ENCODE measurements at regions not wholly inside any gene's neighbourhood (a gene's known extent, or its start where the extent isn't known, plus 50 kb on each side); places are given as distances from the start of the nearest gene placed in this dataset.
"Not testable (repeated sequence)": the region's sequence is repeated elsewhere in the genome, so short reads cannot be mapped to it uniquely, and the experiment has no call there.

DNA sequence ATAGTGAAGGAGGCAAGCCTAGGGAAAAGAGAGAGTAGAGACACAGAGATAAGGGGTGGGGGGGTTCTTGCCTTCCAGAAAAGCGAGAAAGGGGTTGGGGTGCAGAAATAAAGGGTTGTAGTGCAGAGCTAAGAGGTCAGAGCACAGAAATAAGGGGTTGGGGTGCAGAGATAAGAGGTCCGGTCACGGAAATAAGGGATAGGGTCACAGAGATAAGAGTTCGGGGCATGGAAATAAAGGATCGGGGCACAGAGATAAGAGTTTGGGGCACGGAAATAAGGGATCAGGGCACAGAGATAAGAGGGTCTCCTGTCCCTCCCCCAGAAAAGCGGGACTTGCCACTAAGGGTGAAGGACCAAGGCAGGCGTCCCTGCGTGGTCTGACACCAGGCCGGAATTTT is 222.0 kb downstream of the OTOP1 start:
- TF ChIP-seq, protein P1, sequence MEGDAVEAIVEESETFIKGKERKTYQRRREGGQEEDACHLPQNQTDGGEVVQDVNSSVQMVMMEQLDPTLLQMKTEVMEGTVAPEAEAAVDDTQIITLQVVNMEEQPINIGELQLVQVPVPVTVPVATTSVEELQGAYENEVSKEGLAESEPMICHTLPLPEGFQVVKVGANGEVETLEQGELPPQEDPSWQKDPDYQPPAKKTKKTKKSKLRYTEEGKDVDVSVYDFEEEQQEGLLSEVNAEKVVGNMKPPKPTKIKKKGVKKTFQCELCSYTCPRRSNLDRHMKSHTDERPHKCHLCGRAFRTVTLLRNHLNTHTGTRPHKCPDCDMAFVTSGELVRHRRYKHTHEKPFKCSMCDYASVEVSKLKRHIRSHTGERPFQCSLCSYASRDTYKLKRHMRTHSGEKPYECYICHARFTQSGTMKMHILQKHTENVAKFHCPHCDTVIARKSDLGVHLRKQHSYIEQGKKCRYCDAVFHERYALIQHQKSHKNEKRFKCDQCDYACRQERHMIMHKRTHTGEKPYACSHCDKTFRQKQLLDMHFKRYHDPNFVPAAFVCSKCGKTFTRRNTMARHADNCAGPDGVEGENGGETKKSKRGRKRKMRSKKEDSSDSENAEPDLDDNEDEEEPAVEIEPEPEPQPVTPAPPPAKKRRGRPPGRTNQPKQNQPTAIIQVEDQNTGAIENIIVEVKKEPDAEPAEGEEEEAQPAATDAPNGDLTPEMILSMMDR (IDR thresholded peaks at IDR 0.05): not testable (repeated sequence)
- TF ChIP-seq POLR2A (IDR thresholded peaks at IDR 0.05): not testable (repeated sequence)

Measured in right lobe of liver (tissue), 4 donors.